Skeletal muscle tissue (tissue), 3 donors: ENCODE measurements at regions not wholly inside any gene's neighbourhood (a gene's known extent, or its start where the extent isn't known, plus 50 kb on each side); places are given as distances from the start of the nearest gene placed in this dataset.

ENCODE experiments used
- H3K27ac ChIP-seq: one replicate; pipeline ENCODE4 v1.7.0; 2013; ENCODE audit warnings: mild to moderate bottlenecking, low read depth, low read length, inconsistent platforms
- H3K27me3 ChIP-seq, 3 donors: one replicate each; pipeline ENCODE4 v1.7.0; 2013; ENCODE audit warnings: low read length in 3 of 3; ENCODE audit not compliant: control insufficient read depth in 3 of 3, insufficient read depth in 3 of 3
- H3K36me3 ChIP-seq, 3 donors: one replicate each; pipeline ENCODE4 v1.7.0; 2013; ENCODE audit warnings: low read length in 3 of 3; ENCODE audit not compliant: control insufficient read depth in 3 of 3, insufficient read depth in 3 of 3
- H3K4me1 ChIP-seq, 3 donors: one replicate each; pipeline ENCODE4 v1.7.0; 2013; ENCODE audit warnings: low read length in 3 of 3, mild to moderate bottlenecking in 3 of 3; ENCODE audit not compliant: control insufficient read depth in 3 of 3, insufficient read depth in 3 of 3
- H3K4me3 ChIP-seq, 3 donors: one replicate each; pipeline ENCODE4 v1.7.0; 2013; ENCODE audit warnings: low read length in 3 of 3
- H3K9ac ChIP-seq, 3 donors: one replicate each; pipeline ENCODE4 v1.7.0; 2013; ENCODE audit warnings: low read length in 3 of 3, mild to moderate bottlenecking in 3 of 3, moderate library complexity in 2 of 3, low read depth in 1 of 3
- H3K9me3 ChIP-seq, 3 donors: one replicate each; pipeline ENCODE4 v1.7.0; 2013; ENCODE audit warnings: low read length in 3 of 3; ENCODE audit not compliant: control insufficient read depth in 3 of 3
- donor health status: Osteomylitis.

DNA sequence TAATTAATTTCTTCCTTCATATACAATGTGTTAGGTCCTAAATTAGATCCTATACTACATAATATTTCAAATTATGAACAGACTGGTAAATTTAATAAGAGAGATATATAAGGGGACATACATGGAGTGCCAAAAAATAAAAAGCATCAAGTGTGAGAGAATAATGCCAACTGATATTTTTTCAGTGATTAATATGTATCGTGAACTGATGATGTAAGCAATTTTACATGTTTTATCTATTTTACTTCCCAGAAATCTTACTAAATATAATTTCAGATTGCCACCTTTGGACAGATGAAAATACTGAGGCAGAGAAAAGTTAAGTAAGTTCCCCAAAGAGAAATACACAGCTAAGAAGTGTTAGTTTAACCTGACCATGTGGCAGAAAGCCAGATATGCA lies 870.8 kb downstream of the SLITRK5 start:
- H3K9me3 ChIP-seq = no peaks in the 10 kb centered on the region
- H3K27ac ChIP-seq = no peak overlapping the region
- no peaks in the 10 kb centered on the region for H3K4me1 ChIP-seq
- H3K9ac ChIP-seq = no peak overlapping the region
- no peaks in the 10 kb centered on the region for H3K27me3 ChIP-seq
- H3K4me3 ChIP-seq = no peak overlapping the region
- H3K36me3 ChIP-seq = no peaks in the 10 kb centered on the region

GRCh38 chr13:88544836-88545235 lies 873.7 kb downstream of the SLITRK5 start:
- Histone ChIP-seq H3K9me3 (no peaks in the 10 kb centered on the region), H3K4me3 (no peak overlapping the region), H3K27me3 (no peaks in the 10 kb centered on the region), H3K27ac (no peak overlapping the region), H3K36me3 (no peaks in the 10 kb centered on the region), H3K4me1 (no peaks in the 10 kb centered on the region), H3K9ac (no peak overlapping the region)

- no peaks in the 10 kb centered on the region for H3K36me3 ChIP-seq
- no peaks in the 10 kb centered on the region for H3K9me3 ChIP-seq
- H3K4me3 ChIP-seq = no peak overlapping the region
- no peak overlapping the region for H3K27ac ChIP-seq
- no peaks in the 10 kb centered on the region for H3K27me3 ChIP-seq
- H3K4me1 ChIP-seq = no peaks in the 10 kb centered on the region
- H3K9ac ChIP-seq = no peak overlapping the region
These were observed 881.8 kb downstream of the SLITRK5 start for GRCh38 chr13:88552966-88553365.

DNA sequence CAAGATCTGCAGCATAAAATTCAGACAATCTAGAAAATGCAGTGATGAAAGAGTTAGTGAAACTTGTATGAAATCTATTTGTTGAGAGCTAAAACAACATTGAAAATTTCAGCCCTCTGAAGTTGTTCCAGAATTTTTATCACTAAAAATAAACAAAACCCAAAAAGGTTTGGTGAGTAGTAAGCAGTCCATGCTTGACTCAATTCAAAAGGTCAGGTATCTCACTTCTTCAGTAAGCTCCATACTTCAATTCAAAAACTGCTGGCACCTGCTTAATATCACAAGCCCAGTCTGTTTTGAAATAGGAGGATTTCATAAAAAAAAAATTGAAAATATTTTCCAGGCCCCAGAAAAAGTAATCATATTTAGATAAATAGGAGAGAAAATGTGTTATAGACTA lies 894.4 kb downstream of the SLITRK5 start:
- Histone ChIP-seq H3K36me3 (no peaks in the 10 kb centered on the region), H3K4me1 (no peaks in the 10 kb centered on the region), H3K9ac (no peak overlapping the region), H3K27ac (no peak overlapping the region), H3K27me3 (no peaks in the 10 kb centered on the region), H3K4me3 (no peak overlapping the region), H3K9me3 (no peaks in the 10 kb centered on the region)

DNA sequence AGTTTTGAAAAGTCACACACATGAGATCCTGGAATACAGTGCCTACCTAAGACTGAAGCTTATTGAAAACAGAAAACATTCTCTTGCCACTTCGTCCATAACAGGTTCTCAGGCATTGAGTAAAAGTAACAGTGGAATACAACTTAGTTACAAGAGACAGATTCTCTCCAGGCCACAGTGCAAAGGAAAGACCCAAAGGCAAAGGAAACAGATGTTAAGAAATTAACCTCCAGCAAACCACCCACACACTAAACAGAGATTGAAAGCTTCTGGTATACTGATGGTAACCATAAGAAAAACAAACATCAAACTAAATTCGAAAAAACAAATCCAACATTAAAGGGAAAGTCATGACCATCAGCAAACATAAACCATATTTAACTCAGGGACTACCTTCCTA lies 914.7 kb downstream of the SLITRK5 start:
- no peak overlapping the region for H3K4me3 ChIP-seq
- no peaks in the 10 kb centered on the region for H3K36me3 ChIP-seq
- H3K4me1 ChIP-seq = no peaks in the 10 kb centered on the region
- H3K27me3 ChIP-seq = no peaks in the 10 kb centered on the region
- no peak overlapping the region for H3K27ac ChIP-seq
- H3K9ac ChIP-seq = no peak overlapping the region
- no peaks in the 10 kb centered on the region for H3K9me3 ChIP-seq

- Histone ChIP-seq H3K4me1 (no peaks in the 10 kb centered on the region), H3K27ac (no peak overlapping the region), H3K9me3 (no peaks in the 10 kb centered on the region), H3K9ac (no peak overlapping the region), H3K27me3 (no peaks in the 10 kb centered on the region), H3K4me3 (no peak overlapping the region), H3K36me3 (no peaks in the 10 kb centered on the region)
These were observed 915.1 kb downstream of the SLITRK5 start for GRCh38 chr13:88586263-88586662.

GRCh38 chr13:88590574-88590973 lies 919.4 kb downstream of the SLITRK5 start:
- H3K9ac ChIP-seq = no peak overlapping the region
- no peak overlapping the region for H3K4me3 ChIP-seq

GRCh38 chr13:88592105-88592504 lies 920.9 kb downstream of the SLITRK5 start:
- no peaks in the 10 kb centered on the region for H3K4me1 ChIP-seq
- no peak overlapping the region for H3K27ac ChIP-seq
- H3K27me3 ChIP-seq = no peaks in the 10 kb centered on the region
- H3K9ac ChIP-seq = no peak overlapping the region
- H3K4me3 ChIP-seq = no peak overlapping the region
- H3K36me3 ChIP-seq = no peaks in the 10 kb centered on the region
- H3K9me3 ChIP-seq = peaks cover 0 to 7% (median 4%) of the 10 kb centered on the region in 3 donors

More at GRCh38 chr13:88590574-88590973, 919.4 kb downstream of the SLITRK5 start:
- peaks cover 0 to 7% (median 4%) of the 10 kb centered on the region in 3 donors for H3K9me3 ChIP-seq
- no peaks in the 10 kb centered on the region for H3K27me3 ChIP-seq
- no peaks in the 10 kb centered on the region for H3K36me3 ChIP-seq
- H3K4me1 ChIP-seq = no peaks in the 10 kb centered on the region
- H3K27ac ChIP-seq = no peak overlapping the region

DNA sequence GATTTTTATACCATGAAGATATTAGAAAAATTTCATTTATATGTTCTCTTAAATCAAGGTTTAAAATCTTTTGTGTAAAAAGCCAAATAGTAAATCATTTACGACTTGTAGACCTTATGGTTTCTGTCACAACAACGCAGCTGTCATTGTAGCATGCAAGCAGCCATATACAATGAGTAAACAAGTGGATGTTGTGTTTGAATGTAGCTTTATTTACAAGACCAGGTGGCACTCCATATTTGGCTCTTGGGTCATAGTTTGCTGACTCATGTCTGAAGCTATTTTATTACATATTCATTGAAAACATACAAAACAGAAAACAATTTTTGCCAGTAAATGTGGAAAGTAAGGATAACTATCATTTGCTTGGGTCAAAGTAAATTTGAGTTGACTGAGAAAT lies 930.8 kb downstream of the SLITRK5 start:
- Histone ChIP-seq H3K4me3 (no peak overlapping the region), H3K27me3 (no peaks in the 10 kb centered on the region), H3K27ac (no peak overlapping the region), H3K4me1 (no peaks in the 10 kb centered on the region), H3K9me3 (no peaks in the 10 kb centered on the region), H3K36me3 (no peaks in the 10 kb centered on the region), H3K9ac (no peak overlapping the region)

DNA sequence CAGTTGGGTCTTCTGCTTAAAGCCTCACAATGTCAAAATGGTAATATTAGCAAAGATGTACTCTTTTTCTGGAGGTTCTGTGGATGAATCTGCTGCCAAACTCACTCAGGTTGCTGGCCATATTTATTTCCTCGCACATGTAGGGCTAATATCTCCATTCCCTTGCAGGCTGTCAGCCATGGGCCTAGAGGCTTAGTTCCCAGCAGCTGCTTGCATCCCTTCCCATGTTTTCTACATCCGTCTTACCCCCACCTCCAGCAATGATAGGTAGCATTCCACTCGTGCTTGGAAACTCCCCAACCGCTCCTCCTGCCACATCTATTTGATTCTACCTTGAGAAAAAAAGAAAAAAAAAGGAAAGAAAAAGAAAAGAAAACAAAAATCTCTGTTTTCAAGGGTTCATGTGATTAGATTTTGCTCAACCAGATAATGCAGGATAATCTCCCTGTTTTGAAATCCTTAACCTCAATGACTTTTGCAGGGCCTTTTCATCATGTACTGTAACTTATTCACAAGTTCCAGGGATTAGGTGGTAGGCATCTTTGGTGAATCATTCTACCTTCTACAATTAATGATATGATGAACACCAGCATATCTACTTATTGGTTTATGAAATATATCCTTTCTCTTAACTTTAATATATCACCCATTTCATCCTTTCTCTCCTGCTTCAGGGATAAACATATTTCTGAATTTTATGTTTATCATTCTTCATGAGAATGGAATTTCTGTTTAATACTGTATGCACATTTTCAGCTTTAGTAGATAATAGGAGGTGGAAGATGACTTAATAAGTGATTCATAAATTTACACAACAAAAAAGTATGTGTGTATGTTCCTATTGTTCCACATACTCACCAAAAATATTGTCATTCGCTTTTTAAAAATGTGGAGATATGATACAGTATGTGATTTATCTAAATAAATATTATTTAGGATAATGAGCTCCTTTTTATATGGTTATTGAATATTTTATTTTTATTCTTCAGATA lies 931.9 kb downstream of the SLITRK5 start:
- H3K36me3 ChIP-seq = no peaks in the 10 kb centered on the region
- no peak overlapping the region for H3K9ac ChIP-seq
- H3K4me3 ChIP-seq = no peak overlapping the region
- H3K27ac ChIP-seq = no peak overlapping the region
- H3K9me3 ChIP-seq = no peaks in the 10 kb centered on the region
- no peaks in the 10 kb centered on the region for H3K4me1 ChIP-seq
- H3K27me3 ChIP-seq = no peaks in the 10 kb centered on the region
